GM19023 (cell line): ENCODE measurements at regions not wholly inside any gene's neighbourhood (a gene's known extent, or its start where the extent isn't known, plus 50 kb on each side); places are given as distances from the start of the nearest gene placed in this dataset.
A peak's percentile ranks its signal among the peaks of the same experiment; 100 is the strongest.
"Not testable (repeated sequence)": the region's sequence is repeated elsewhere in the genome, so short reads cannot be mapped to it uniquely, and the experiment has no call there.

ENCODE experiments used
- ATAC-seq: cut with Tn5 transposase; IDR thresholded peaks from one replicate; pipeline ENCODE4 v1.9.1; 2021; ENCODE audit warnings: mild to moderate bottlenecking, moderate library complexity; ENCODE audit not compliant: unreplicated experiment

- ATAC-seq = no peak
These were observed 94.9 kb downstream of the LYZL2 start for GRCh38 chr10:30534465-30535144.

- no peak for ATAC-seq
These were observed 97.6 kb downstream of the LYZL2 start for GRCh38 chr10:30531751-30532530.

DNA sequence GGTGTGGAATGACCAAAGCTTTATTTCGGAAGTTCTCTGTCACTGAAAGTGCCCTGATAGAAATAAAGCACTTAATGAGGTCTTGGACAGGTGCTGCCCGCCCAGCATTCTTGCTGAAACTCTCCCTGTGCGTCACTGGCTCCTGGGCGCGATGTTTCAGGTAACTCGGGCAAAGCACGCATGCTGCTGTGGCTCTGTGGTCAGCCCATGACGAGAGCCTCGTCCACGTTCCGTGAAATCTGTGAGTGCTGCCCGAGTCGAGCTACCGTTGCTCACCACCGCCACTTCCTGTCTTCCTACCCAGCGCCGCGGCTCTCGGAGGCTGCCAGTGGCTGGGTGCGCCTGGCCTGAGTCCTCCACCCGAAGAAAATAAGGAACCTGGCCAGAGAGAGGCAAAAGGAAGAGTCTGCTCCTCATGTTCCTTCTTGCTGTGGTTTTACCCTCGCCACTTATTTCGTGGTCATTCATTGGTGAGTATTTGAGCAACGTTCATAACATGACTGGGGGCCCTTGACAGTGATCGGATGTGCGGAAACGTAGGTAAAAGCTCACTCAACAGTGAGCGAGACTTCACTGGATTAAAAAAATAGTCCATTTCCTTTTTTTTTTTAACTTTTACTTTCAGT lies 95.5 kb downstream of the MAP3K8 start:
- peak; percentile 77 for ATAC-seq

DNA sequence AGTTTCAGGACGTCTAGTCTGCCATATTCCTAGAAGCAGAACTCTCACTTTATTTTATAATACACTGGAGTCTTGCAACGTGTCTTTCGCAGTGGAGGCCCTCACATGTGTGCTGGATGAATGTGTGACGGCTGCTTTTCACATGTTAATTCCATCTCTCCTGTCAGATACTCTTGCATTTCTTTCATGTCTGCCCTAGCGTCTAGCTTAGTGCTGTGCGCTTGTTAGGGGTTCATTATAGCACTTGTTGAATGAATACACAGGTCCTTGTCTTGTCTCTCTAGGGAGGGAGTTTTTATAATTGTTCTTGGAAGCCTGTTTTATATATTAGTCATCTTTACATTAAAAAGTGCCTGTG lies 94.4 kb downstream of the MAP3K8 start:
- ATAC-seq = no peak

DNA sequence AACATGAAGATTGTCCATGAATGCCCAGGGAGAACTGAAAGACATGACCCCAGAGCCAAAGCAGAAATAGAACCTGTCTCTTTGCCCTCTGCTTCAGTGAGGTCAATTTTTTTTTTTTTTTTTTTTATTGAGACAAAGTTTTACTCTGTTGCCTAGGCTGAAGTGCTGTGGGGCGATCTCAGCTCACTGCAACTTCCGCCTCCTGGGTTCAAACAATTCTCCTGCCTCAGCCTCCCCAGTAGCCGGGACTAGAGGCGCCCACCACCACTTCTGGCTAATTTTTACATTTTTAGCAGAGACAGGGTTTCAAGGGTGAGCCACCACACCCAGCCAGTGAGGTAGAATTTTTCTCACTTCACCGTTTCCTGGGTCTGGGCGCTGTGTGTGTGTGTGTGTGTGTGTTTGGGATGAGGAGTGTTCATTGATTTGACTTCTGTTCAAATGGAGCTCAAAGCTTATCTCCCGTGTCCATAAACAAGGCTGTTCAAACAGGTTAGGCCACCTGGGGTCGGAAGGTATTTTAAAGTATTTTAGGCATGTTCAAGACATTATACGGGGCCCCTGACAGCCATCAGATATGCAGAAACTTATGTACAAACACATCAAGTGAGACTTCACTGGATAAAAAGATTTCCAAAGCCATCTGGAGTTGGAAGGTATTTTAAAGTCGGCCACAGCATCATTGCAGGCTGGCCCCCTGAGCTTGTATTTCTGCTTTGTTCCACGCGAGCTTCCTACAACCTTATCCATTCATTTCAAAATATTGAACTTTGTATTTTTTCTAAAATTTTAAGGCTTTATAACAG lies 93.8 kb downstream of the MAP3K8 start:
- no peak for ATAC-seq

- ATAC-seq = not testable (repeated sequence)
These were observed 88.7 kb downstream of the MAP3K8 start for GRCh38 chr10:30522661-30523078.

DNA sequence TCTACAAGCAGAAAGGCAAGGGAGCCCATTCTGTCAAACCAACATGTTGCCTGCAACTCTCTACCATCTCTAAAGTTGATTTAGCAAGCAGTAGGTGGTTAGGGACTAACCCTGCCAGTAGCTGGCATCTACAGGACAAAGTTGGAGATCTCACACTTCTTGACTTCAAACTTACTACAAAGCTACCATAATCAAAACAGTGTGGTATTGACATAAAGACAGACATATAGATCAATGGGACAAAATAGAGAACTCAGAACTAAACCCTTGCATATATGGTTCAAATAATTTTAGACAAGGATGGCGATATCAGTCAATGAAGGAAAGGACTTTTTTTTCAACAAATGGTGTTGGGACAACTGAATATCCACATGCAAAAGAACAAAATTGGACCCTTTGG lies 84.9 kb downstream of the MAP3K8 start:
- ATAC-seq = no peak
